K562 (cell line): ENCODE measurements at regions not wholly inside any gene's neighbourhood (a gene's known extent, or its start where the extent isn't known, plus 50 kb on each side); places are given as distances from the start of the nearest gene placed in this dataset.

Experiments used
- CBX1 ChIP-seq: sonication (generic); IDR thresholded peaks from 2 replicates; pipeline ENCODE4 v1.6.1; 2016; ENCODE audit warnings: antibody characterized with exemption, low read depth, mild to moderate bottlenecking
- CREB1 ChIP-seq, 2 experiments: sonication (generic) in 1 of 2; formaldehyde crosslinking in 1 of 2; IDR thresholded peaks; 2 replicates each; pipeline versions ENCODE4 v1.6.1 to v1.8.0; 2012 to 2022; ENCODE audit warnings: inconsistent platforms in 1 of 2, mild to moderate bottlenecking in 1 of 2, missing genetic modification reagents in 1 of 2, moderate library complexity in 1 of 2
- KLF10 ChIP-seq: fragments of 250-450 bp; sonication (Bioruptor Pico); IDR thresholded peaks from 2 replicates; pipeline ENCODE4 v1.6.1; 2021; ENCODE audit warnings: matching md5 sums
- MYC ChIP-seq, 2 experiments: fragments of 250-450 bp in 1 of 2; sonication (Bioruptor Pico) in 1 of 2; IDR thresholded peaks; 2 replicates each; pipeline versions ENCODE4 v1.5.1 to v1.6.1; 2012 to 2021; ENCODE audit warnings: low read depth in 2 of 2, borderline replicate concordance in 1 of 2, improper control_type of control experiment in 1 of 2, low read length in 1 of 2, mild to moderate bottlenecking in 1 of 2, moderate library complexity in 1 of 2
- NCOA4 ChIP-seq: fragments of 450-650 bp; IDR thresholded peaks from 2 replicates; pipeline ENCODE4 v1.6.1; 2018; ENCODE audit warnings: mild to moderate bottlenecking; ENCODE audit not compliant: partially characterized antibody
- RBBP5 ChIP-seq: fragments of 200-600 bp; sonication (generic); IDR thresholded peaks from 2 replicates; pipeline ENCODE4 v1.6.1; 2012; ENCODE audit warnings: borderline replicate concordance, mild to moderate bottlenecking, low read length, control low read depth, inconsistent platforms; ENCODE audit not compliant: insufficient read depth, poor library complexity, severe bottlenecking
- SAP30 ChIP-seq: fragments of 200-600 bp; sonication (generic); IDR thresholded peaks from 2 replicates; pipeline ENCODE4 v1.6.1; 2012; ENCODE audit warnings: borderline replicate concordance, low read depth, mild to moderate bottlenecking, moderate library complexity, low read length, control low read depth, inconsistent platforms; ENCODE audit not compliant: insufficient read depth, poor library complexity, severe bottlenecking
- SMARCA4 ChIP-seq: fragments of 450-650 bp; IDR thresholded peaks from 2 replicates; pipeline ENCODE4 v1.6.1; 2016
- ZBTB26 ChIP-seq: fragments of 450-650 bp; formaldehyde crosslinking; IDR thresholded peaks from 2 replicates; pipeline ENCODE4 v1.4.0; 2022; ENCODE audit warnings: missing genetic modification characterization
- ZBTB40 ChIP-seq, 2 experiments: fragments of 450-650 bp in 1 of 2; sonication (generic) in 1 of 2; formaldehyde crosslinking in 1 of 2; IDR thresholded peaks; 2 replicates each; pipeline versions ENCODE4 v1.7.1 to v1.9.0; 2016 to 2022; ENCODE audit warnings: inconsistent platforms in 1 of 2, mild to moderate bottlenecking in 1 of 2, missing genetic modification reagents in 1 of 2
- ZKSCAN8 ChIP-seq: fragments of 200-800 bp; sonication (Bioruptor generic); IDR thresholded peaks from 2 replicates; pipeline ENCODE4 v1.6.1; 2016; ENCODE audit warnings: missing genetic modification characterization, missing compliant biosample characterization

GRCh38 chr4:164383058-164383357 is 370.9 kb upstream of the SMIM31 start:
- no peak for TF ChIP-seq ZKSCAN8
- no peak for TF ChIP-seq ZBTB26 (CRISPR knock-in tag)
- no peak for TF ChIP-seq NCOA4
- no peak for TF ChIP-seq KLF10 (CRISPR knock-in tag)
- no peak for TF ChIP-seq RBBP5
- TF ChIP-seq CREB1 (IDR thresholded peaks at IDR 0.05) = no peak
- no peak for TF ChIP-seq CREB1 (CRISPR knock-in tag; IDR thresholded peaks at IDR 0.05)
- no peak for TF ChIP-seq CBX1
- no peak for TF ChIP-seq ZBTB40 (IDR thresholded peaks at IDR 0.05)
- TF ChIP-seq ZBTB40 (CRISPR knock-in tag; IDR thresholded peaks at IDR 0.05) = no peak
- TF ChIP-seq SMARCA4 = no peak
- TF ChIP-seq MYC (IDR thresholded peaks at IDR 0.05; ENCODE audit: low read depth, low read length) = no peak
- TF ChIP-seq MYC (CRISPR knock-in tag; IDR thresholded peaks at IDR 0.05; ENCODE audit: borderline replicate concordance, low read depth) = no peak
- TF ChIP-seq SAP30 = no peak
